ENCODE measurements at regions not wholly inside any gene's neighbourhood (a gene's known extent, or its start where the extent isn't known, plus 50 kb on each side); places are given as distances from the start of the nearest gene placed in this dataset.

DNA sequence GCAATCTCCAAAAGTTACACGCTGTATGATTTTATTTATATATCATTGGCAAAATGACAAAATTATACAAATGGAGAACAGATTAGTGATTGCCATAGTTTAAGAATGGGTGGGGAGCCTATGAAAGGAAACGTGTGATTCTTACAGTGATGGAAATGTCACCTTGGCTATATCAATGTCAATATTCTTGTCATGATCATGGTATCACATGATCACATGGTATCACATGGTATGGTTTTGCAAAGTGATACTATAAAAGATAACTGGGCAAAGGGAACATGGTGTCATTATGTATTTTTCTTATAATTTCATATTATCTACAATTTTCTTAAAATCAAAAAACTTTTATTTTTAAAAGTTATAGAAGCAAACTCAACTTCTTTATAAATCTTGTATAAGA lies 606.2 kb upstream of the ZEB2 start:
- Histone ChIP-seq H3K27ac (ENCODE audit: low read length) (no peak overlapping the region), H3K9me3 (ENCODE audit: insufficient read depth, low read depth, low read length) (no peaks in the 10 kb centered on the region), H3K36me3 (ENCODE audit: insufficient read depth, low read depth, low read length) (no peaks in the 10 kb centered on the region), H3K27me3 (ENCODE audit: insufficient read depth, low read length) (no peaks in the 10 kb centered on the region), H3K4me3 (ENCODE audit: low read length) (no peak overlapping the region), H3K9ac (ENCODE audit: low read depth, low read length) (no peak overlapping the region), H3K4me1 (ENCODE audit: insufficient read depth, low read length) (peaks cover 3% of the 10 kb centered on the region; the same call in 1 of the 2 replicates)

DNA sequence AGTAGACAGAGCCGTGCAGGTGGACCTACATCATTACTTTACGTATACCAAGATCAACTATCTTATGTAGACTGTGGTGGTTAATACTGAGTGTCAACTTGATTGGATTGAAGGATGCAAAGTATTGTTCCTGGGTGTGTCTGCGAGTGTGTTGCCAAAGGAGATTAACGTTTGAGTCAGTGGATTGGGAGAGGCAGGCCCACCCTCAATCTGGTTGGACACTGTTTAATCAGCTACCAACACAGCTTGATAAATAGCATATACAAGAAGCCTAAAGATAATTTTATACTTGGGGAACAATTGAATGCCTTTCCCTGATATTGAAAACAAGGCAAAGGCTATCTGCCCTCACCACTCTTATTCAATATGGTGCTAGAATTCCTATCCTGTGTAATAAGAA lies 604.2 kb upstream of the ZEB2 start:
- H3K4me1 ChIP-seq (ENCODE audit: insufficient read depth, low read length): peaks cover 3% of the 10 kb centered on the region; the same call in 1 of the 2 replicates

DNA sequence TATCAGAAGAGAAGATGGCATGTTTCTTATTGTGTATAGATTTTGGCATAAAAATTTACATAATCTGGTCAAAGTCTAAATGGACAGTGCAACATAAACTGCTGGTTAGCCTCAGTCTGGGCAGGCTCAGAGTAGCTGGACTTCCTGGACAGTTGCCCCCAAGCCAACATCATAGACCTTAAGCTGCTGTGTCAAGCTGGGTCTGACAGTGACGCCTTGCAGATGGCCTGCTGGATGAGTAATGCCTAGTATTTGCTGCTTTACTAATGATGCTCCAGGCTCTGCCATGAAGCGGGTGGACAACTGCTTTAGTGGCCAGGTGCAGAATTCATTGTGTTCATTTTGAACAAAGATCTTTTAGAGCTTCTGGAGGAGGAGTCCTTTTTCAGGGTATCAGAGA lies 603.7 kb upstream of the ZEB2 start:
- H3K27ac ChIP-seq (ENCODE audit: low read length): no peak overlapping the region
- H3K4me3 ChIP-seq (ENCODE audit: low read length): no peak overlapping the region
- no peaks in the 10 kb centered on the region for H3K27me3 ChIP-seq (ENCODE audit: insufficient read depth, low read length)
- H3K9ac ChIP-seq (ENCODE audit: low read depth, low read length): no peak overlapping the region
- H3K9me3 ChIP-seq (ENCODE audit: insufficient read depth, low read depth, low read length): no peaks in the 10 kb centered on the region
- H3K4me1 ChIP-seq (ENCODE audit: insufficient read depth, low read length): peaks cover 3% of the 10 kb centered on the region; the same call in 1 of the 2 replicates
- no peaks in the 10 kb centered on the region for H3K36me3 ChIP-seq (ENCODE audit: insufficient read depth, low read depth, low read length)

More for the DNA sequence above, 604.2 kb upstream of the ZEB2 start:
- no peak overlapping the region for H3K27ac ChIP-seq (ENCODE audit: low read length)
- H3K36me3 ChIP-seq (ENCODE audit: insufficient read depth, low read depth, low read length): no peaks in the 10 kb centered on the region
- no peak overlapping the region for H3K4me3 ChIP-seq (ENCODE audit: low read length)
- H3K9me3 ChIP-seq (ENCODE audit: insufficient read depth, low read depth, low read length): no peaks in the 10 kb centered on the region
- no peak overlapping the region for H3K9ac ChIP-seq (ENCODE audit: low read depth, low read length)
- H3K27me3 ChIP-seq (ENCODE audit: insufficient read depth, low read length): no peaks in the 10 kb centered on the region

DNA sequence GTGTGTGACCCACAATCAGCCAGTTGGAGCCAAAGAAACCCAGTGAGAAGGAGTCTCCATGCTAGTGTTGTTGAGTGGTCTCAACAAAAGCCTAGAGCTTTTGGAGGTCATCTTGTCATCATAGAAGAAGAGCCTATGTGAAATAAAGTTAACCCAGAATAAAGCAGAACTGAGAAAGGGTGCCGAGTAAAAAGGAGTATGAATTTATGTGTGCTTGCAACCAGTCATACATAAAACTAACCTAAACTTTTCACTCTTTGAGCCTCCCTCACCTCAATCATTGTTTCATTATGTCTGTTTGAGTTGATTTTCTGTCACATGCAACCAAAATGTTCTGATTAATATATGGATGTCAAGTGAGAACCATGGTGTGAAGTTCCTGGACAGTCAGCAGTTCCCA lies 599.3 kb upstream of the ZEB2 start:
- H3K4me3 ChIP-seq (ENCODE audit: low read length): no peak overlapping the region
- H3K4me1 ChIP-seq (ENCODE audit: insufficient read depth, low read length): peaks cover 5% of the 10 kb centered on the region
- H3K9ac ChIP-seq (ENCODE audit: low read depth, low read length): no peak overlapping the region
- H3K36me3 ChIP-seq (ENCODE audit: insufficient read depth, low read depth, low read length): no peaks in the 10 kb centered on the region
- no peaks in the 10 kb centered on the region for H3K9me3 ChIP-seq (ENCODE audit: insufficient read depth, low read depth, low read length)
- no peak overlapping the region for H3K27ac ChIP-seq (ENCODE audit: low read length)
- no peaks in the 10 kb centered on the region for H3K27me3 ChIP-seq (ENCODE audit: insufficient read depth, low read length)

DNA sequence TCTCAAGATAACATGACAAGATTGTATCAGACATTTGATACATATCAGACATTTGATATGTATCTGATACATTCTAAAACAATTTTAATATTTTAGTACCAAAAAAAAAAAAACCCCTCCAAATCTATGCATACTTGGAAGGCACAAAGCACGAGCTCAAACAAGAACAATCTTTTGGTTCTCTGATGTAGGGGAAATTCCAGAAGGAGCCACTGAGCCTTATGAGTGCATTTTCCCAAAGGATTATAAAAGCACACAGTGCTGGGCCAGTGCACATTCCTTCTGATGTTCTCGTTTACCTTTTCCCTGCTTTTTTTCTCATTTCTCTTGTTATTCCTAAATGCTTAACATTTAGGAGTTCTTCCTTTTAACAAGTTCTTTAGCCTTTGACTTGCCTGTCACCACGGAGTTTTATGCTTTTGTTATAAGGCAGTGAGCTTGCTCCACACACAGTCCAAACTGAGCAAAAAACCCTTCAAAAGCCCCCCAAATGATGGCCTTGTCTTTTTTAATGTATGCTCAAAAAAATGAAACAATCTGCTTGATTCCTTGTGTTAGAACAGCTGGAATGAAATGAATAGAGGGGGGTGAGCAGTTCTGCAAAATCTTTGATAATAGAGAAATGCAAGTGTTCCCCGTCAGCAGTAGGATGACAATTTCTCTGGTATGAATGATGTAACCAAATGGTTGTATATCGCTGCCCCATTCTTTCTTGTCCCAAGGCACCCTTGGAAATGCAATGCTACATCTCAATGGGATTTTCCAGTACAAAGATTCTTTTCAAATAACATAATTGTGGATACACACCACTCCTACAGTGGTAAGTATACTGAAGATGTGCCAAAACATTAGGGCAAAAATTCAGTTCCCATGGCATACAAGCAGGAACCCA lies 597.2 kb upstream of the ZEB2 start:
- Histone ChIP-seq H3K27me3 (ENCODE audit: insufficient read depth, low read length) (no peaks in the 10 kb centered on the region), H3K9me3 (ENCODE audit: insufficient read depth, low read depth, low read length) (no peaks in the 10 kb centered on the region), H3K9ac (ENCODE audit: low read depth, low read length) (no peak overlapping the region), H3K4me1 (ENCODE audit: insufficient read depth, low read length) (peaks cover 5% of the 10 kb centered on the region), H3K4me3 (ENCODE audit: low read length) (no peak overlapping the region), H3K36me3 (ENCODE audit: insufficient read depth, low read depth, low read length) (no peaks in the 10 kb centered on the region), H3K27ac (ENCODE audit: low read length) (no peak overlapping the region)

DNA sequence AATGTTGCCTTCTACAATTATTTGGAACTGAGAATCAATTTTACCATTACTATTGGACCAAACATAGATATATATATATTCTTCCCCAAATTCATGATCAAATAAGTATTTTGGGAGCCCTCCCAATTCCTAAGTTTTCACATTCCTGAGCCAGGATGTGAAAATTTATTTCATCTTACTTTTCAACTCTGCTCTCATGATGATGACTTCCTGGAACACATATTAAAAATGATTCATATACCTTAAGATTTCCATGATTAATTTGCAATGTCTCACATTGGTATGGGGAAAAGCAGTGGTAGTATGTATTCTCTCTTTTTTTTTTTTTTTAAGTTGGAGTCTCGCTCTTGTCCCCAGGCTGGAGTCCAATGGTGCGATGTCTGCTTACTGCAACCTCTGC lies 596.1 kb upstream of the ZEB2 start:
- peaks cover 2% of the 10 kb centered on the region; the same call in 1 of the 2 replicates for H3K4me1 ChIP-seq (ENCODE audit: insufficient read depth, low read length)
- H3K36me3 ChIP-seq (ENCODE audit: insufficient read depth, low read depth, low read length): no peaks in the 10 kb centered on the region
- H3K9me3 ChIP-seq (ENCODE audit: insufficient read depth, low read depth, low read length): no peaks in the 10 kb centered on the region
- no peaks in the 10 kb centered on the region for H3K27me3 ChIP-seq (ENCODE audit: insufficient read depth, low read length)
- H3K27ac ChIP-seq (ENCODE audit: low read length): no peak overlapping the region
- no peak overlapping the region for H3K9ac ChIP-seq (ENCODE audit: low read depth, low read length)
- H3K4me3 ChIP-seq (ENCODE audit: low read length): no peak overlapping the region

DNA sequence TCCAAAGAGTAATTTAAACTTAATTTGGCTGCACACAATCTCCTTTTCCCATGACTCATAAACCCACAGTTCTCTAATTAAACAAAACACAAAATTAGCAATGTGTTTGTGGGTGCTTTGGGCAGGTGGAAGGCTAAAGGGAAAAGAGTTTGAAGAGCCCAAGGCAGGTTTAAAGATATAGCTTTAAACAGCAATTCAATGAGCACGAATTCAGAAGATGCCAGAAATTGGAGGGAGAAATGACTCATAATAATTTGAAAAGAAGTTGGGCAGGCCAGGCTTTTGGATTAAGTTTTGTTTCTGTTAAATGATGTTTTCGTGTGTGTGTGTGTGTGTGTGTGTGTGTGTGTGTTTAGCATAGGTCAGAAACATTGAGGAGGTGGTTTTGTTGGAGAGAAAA lies 594.8 kb upstream of the ZEB2 start:
- no peaks in the 10 kb centered on the region for H3K27me3 ChIP-seq (ENCODE audit: insufficient read depth, low read length)
- H3K9me3 ChIP-seq (ENCODE audit: insufficient read depth, low read depth, low read length): no peaks in the 10 kb centered on the region
- H3K4me1 ChIP-seq (ENCODE audit: insufficient read depth, low read length): peaks cover 2% of the 10 kb centered on the region; the same call in 1 of the 2 replicates
- H3K27ac ChIP-seq (ENCODE audit: low read length): no peak overlapping the region
- no peaks in the 10 kb centered on the region for H3K36me3 ChIP-seq (ENCODE audit: insufficient read depth, low read depth, low read length)
- no peak overlapping the region for H3K4me3 ChIP-seq (ENCODE audit: low read length)
- H3K9ac ChIP-seq (ENCODE audit: low read depth, low read length): no peak overlapping the region

DNA sequence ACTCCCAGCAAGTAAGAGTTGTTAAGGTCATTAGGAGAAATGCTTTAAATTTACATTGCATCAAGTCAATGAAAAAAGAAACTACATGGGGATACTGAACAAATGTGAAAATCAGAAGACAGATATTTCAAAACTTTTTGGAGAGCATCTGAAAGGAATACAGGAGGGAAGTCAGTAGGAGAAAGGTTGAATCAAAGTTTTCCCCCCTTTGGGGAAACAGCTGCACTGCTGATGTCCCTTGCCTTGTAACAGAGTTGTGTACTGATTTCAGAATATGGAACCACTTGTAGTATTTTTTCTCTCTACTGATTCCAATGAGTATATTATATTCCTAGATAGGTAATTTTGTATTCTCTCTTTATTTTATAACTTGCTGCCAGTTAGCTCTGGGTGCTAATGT lies 592.5 kb upstream of the ZEB2 start:
- Histone ChIP-seq H3K27me3 (ENCODE audit: insufficient read depth, low read length) (no peaks in the 10 kb centered on the region), H3K36me3 (ENCODE audit: insufficient read depth, low read depth, low read length) (no peaks in the 10 kb centered on the region), H3K9me3 (ENCODE audit: insufficient read depth, low read depth, low read length) (no peaks in the 10 kb centered on the region), H3K9ac (ENCODE audit: low read depth, low read length) (no peak overlapping the region), H3K4me1 (ENCODE audit: insufficient read depth, low read length) (peaks cover 2% of the 10 kb centered on the region; the same call in 1 of the 2 replicates), H3K27ac (ENCODE audit: low read length) (no peak overlapping the region), H3K4me3 (ENCODE audit: low read length) (no peak overlapping the region)

DNA sequence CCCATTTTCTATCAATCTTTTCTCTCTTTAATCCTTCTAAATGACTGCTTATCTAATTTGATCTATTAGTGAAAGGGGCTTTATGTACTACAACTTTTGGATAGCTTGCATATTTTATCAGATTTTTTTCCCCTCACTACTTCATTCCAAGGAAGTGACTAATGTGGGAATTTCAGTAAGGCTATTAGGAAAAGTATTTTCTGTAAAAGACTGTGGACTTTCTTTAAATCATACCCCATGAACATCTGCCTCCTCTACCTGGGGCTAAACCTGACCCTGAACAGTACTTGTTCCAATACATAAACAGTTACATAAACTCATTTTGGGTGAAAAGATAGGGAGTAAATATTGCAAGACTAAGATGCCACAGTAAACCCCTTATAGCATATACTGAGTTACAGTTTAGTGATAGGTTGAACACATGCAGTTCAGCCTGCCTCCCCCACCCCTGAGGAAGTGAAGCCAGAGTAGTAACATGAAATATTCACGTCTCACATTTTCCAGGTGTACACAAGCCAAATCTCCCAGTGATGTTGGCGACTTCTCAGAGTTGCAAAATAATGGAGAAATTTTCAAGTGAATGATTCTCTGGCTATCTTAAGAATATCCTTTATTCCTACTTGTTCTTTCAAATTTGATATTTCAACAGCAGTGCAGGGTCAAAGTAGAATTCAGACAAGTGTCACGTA lies 590.9 kb upstream of the ZEB2 start:
- Histone ChIP-seq H3K4me3 (ENCODE audit: low read length) (no peak overlapping the region), H3K27ac (ENCODE audit: low read length) (no peak overlapping the region), H3K4me1 (ENCODE audit: insufficient read depth, low read length) (no peaks in the 10 kb centered on the region), H3K36me3 (ENCODE audit: insufficient read depth, low read depth, low read length) (no peaks in the 10 kb centered on the region), H3K9ac (ENCODE audit: low read depth, low read length) (no peak overlapping the region), H3K27me3 (ENCODE audit: insufficient read depth, low read length) (no peaks in the 10 kb centered on the region), H3K9me3 (ENCODE audit: insufficient read depth, low read depth, low read length) (no peaks in the 10 kb centered on the region)

DNA sequence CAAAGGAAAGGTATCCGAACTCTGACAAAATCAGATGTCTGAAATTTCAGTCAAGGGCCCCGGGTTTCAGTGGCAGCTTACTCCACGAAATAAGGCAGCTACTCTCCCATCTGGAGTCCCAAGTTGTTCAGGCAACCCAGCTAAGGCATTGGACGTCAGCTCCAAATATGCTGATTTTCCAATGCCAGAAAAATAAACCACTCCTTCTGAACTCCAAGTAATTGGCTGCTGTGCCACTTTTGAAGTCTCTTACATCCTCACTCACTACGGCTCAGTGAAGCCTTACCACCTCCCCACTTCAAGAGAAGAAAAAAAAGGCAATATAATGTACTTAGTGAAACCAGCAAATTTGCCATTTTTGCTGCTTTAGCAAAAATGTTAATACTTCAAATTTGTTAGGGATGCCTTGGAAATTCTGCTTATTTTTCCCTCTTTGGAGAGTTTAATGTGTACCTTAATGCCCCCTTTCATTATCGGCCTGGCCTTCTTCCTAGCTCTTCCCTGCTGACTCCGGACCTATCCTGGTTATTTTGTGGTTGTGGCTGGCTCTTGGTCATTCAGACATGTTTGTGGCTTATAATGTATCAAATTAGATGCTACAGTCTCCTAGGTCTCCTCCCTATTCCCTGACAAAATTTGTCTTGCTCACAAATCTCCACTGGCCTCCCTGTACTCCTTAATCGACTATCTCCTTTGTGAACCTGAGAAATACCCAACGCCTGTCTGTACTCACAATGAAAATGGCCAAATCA lies 589.2 kb upstream of the ZEB2 start:
- H3K4me3 ChIP-seq (ENCODE audit: low read length): no peak overlapping the region
- no peak overlapping the region for H3K9ac ChIP-seq (ENCODE audit: low read depth, low read length)
- H3K27ac ChIP-seq (ENCODE audit: low read length): no peak overlapping the region
- no peaks in the 10 kb centered on the region for H3K36me3 ChIP-seq (ENCODE audit: insufficient read depth, low read depth, low read length)
- H3K27me3 ChIP-seq (ENCODE audit: insufficient read depth, low read length): no peaks in the 10 kb centered on the region
- H3K4me1 ChIP-seq (ENCODE audit: insufficient read depth, low read length): no peaks in the 10 kb centered on the region
- no peaks in the 10 kb centered on the region for H3K9me3 ChIP-seq (ENCODE audit: insufficient read depth, low read depth, low read length)

DNA sequence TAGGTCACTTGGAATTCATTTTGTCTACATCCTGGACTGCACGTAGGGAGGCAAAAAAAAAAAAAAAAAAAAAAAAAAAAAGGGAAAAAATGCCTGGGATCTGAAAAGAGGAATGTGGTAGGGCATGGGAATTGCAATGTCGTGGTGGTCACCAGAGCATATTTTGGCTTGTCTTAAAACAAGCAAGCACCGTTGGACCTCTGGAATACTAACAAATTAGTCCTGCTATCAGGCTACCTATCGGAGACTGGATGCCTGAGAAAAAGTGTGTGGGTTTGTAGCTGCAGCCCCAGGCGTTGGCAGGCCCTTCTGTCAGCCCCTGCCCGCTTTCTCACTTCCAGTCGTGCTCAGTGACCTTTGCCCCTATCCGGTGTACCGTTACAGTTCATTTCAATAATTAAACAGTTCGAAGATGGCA lies 588.5 kb upstream of the ZEB2 start:
- no peaks in the 10 kb centered on the region for H3K27me3 ChIP-seq (ENCODE audit: insufficient read depth, low read length)
- no peak overlapping the region for H3K9ac ChIP-seq (ENCODE audit: low read depth, low read length)
- no peak overlapping the region for H3K4me3 ChIP-seq (ENCODE audit: low read length)

More for the DNA sequence above, 588.5 kb upstream of the ZEB2 start:
- no peak overlapping the region for H3K27ac ChIP-seq (ENCODE audit: low read length)
- no peaks in the 10 kb centered on the region for H3K9me3 ChIP-seq (ENCODE audit: insufficient read depth, low read depth, low read length)
- H3K4me1 ChIP-seq (ENCODE audit: insufficient read depth, low read length): no peaks in the 10 kb centered on the region
- H3K36me3 ChIP-seq (ENCODE audit: insufficient read depth, low read depth, low read length): no peaks in the 10 kb centered on the region
